Natural killer cell (primary cell): ENCODE measurements at regions not wholly inside any gene's neighbourhood (a gene's known extent, or its start where the extent isn't known, plus 50 kb on each side); places are given as distances from the start of the nearest gene placed in this dataset.
A peak's percentile ranks its signal among the peaks of the same experiment; 100 is the strongest.

Experiments used
- ATAC-seq, 3 donors: fragments of 150-1000 bp in 2 of 3; fragments of 200-7000 bp in 1 of 3; cut with Tn5 transposase; 1 replicate in 1 of 3; 2 replicates in 2 of 3; pipeline ENCODE4 v1.10.0; 2021; ENCODE audit warnings: mild to moderate bottlenecking in 2 of 3, moderate library complexity in 2 of 3
- DNase-seq, 2 donors: peaks; one replicate each; pipeline versions ENCODE4 v3.0.0 to v3.0.0-alpha.2; 2013 to 2021; ENCODE audit warnings: mixed read lengths in 1 of 2
- H3K27ac ChIP-seq: one replicate; pipeline ENCODE4 v1.5.1; 2013; ENCODE audit warnings: mild to moderate bottlenecking, low read length
- H3K27me3 ChIP-seq: one replicate; pipeline ENCODE4 v1.6.1; 2013; ENCODE audit warnings: low read length; ENCODE audit not compliant: control insufficient read depth, insufficient read depth
- H3K36me3 ChIP-seq: one replicate; pipeline ENCODE4 v1.6.1; 2013; ENCODE audit warnings: low read length; ENCODE audit not compliant: control insufficient read depth, insufficient read depth
- H3K4me1 ChIP-seq: one replicate; pipeline ENCODE4 v1.6.1; 2013; ENCODE audit warnings: low read length; ENCODE audit not compliant: control insufficient read depth, insufficient read depth
- H3K4me3 ChIP-seq: one replicate; pipeline ENCODE4 v1.5.1; 2013; ENCODE audit warnings: low read length
- H3K9me3 ChIP-seq: one replicate; pipeline ENCODE4 v1.6.1; 2013; ENCODE audit warnings: low read length; ENCODE audit not compliant: control insufficient read depth, insufficient read depth
- H3K27ac Mint-ChIP-seq, 2 donors: one replicate each; pipeline ENCODE4 v1.8.0; 2022; ENCODE audit warnings: mild to moderate bottlenecking in 2 of 2, mixed read lengths in 2 of 2, moderate library complexity in 1 of 2
- H3K27me3 Mint-ChIP-seq, 2 donors: one replicate each; pipeline ENCODE4 v1.8.0; 2022; ENCODE audit warnings: low read depth in 2 of 2, mixed read lengths in 2 of 2
- H3K36me3 Mint-ChIP-seq: one replicate; pipeline ENCODE4 v1.8.0; 2022; ENCODE audit warnings: mixed read lengths
- H3K4me1 Mint-ChIP-seq, 2 donors: one replicate each; pipeline ENCODE4 v1.8.0; 2022; ENCODE audit warnings: mixed read lengths in 2 of 2
- H3K4me3 Mint-ChIP-seq: one replicate; pipeline ENCODE4 v1.8.0; 2022; ENCODE audit warnings: mild to moderate bottlenecking, moderate library complexity, mixed read lengths
- H3K9me3 Mint-ChIP-seq, 2 donors: one replicate each; pipeline ENCODE4 v1.8.0; 2022; ENCODE audit warnings: mixed read lengths in 2 of 2
- WGBS: methylation state at CpG from one replicate; pipeline ENCODE4 v1.1.7; 2013; ENCODE audit warnings: missing lambda C conversion rate; ENCODE audit not compliant: insufficient coverage; 5-methylcytosine and 5-hydroxymethylcytosine counted together
- intact Hi-C: fragments of 100-400 bp; cut with micrococcal nuclease; formaldehyde crosslinking; loops from one replicate; pipeline ENCODE4 v1.14.2; 2022
- TF ChIP-seq, protein P1 (sequence below): fragments of 200-600 bp; IDR thresholded peaks from one replicate; pipeline ENCODE4 v1.8.0; 2022; ENCODE audit warnings: antibody characterized with exemption

DNA sequence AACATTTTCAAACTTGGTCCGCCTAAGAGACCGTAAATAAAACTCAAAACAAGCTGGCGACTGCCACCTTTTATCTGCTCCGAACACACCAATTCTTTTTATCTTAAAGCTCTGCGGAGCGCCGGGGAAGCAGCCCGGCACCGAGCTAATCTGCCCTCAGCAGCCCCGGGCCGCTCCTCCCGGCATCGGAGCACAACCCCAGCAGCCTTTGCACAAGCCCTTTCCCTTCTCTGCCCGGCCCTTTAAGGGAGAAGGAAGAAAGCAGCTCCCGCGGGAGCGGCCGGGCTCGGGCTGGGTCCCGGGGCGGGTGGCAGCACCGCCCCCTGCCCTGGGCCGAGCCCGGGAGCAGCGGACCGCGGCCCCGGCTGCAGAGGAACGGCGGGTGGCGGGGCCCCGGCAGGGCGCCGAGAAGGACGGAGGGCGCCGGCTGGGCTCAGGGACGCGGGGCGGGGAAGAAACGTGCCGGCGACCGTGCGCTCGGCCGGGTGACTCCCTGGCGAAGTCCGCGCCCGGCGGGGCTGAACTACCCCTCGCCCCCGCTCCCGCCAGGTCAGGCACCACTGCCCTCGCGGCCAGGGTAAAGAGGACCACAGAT lies 133.6 kb upstream of the C11orf58 start:
- H3K36me3 ChIP-seq: no peaks in the 10 kb centered on the region
- Mint-ChIP-seq H3K9me3 (no peaks in the 10 kb centered on the region), H3K27me3 (peaks cover 36 to 40% of the 10 kb centered on the region in 2 donors), H3K4me3 (peak overlapping the region; percentile 63), H3K4me1 (peaks cover 10 to 18% of the 10 kb centered on the region in 2 donors), H3K27ac (no peak overlapping the region), H3K36me3 (peaks cover 7% of the 10 kb centered on the region)
- TF ChIP-seq, protein P1, sequence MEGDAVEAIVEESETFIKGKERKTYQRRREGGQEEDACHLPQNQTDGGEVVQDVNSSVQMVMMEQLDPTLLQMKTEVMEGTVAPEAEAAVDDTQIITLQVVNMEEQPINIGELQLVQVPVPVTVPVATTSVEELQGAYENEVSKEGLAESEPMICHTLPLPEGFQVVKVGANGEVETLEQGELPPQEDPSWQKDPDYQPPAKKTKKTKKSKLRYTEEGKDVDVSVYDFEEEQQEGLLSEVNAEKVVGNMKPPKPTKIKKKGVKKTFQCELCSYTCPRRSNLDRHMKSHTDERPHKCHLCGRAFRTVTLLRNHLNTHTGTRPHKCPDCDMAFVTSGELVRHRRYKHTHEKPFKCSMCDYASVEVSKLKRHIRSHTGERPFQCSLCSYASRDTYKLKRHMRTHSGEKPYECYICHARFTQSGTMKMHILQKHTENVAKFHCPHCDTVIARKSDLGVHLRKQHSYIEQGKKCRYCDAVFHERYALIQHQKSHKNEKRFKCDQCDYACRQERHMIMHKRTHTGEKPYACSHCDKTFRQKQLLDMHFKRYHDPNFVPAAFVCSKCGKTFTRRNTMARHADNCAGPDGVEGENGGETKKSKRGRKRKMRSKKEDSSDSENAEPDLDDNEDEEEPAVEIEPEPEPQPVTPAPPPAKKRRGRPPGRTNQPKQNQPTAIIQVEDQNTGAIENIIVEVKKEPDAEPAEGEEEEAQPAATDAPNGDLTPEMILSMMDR: no peak
- H3K4me1 ChIP-seq: peaks cover 40% of the 10 kb centered on the region
- no peak overlapping the region for H3K4me3 ChIP-seq
- ATAC-seq: peak in 1 of 3 donors; percentile 23
- no peak overlapping the region for H3K27ac ChIP-seq
- intact Hi-C loops: loop anchor here (5.0 kb wide), 2 partner anchors 783 to 958 kb away; no protein-coding TSS in a partner anchor
- H3K27me3 ChIP-seq: peaks cover 69% of the 10 kb centered on the region
- H3K9me3 ChIP-seq: no peaks in the 10 kb centered on the region
- peak in 1 of 2 donors; percentile 28 for DNase-seq
- 1% methylated on average over 57 of the region's 57 CpGs for WGBS

GRCh38 chr11:16603890-16604793 lies 134.3 kb upstream of the C11orf58 start:
- Histone ChIP-seq H3K9me3 (no peaks in the 10 kb centered on the region), H3K4me1 (peaks cover 40% of the 10 kb centered on the region), H3K27me3 (peaks cover 65% of the 10 kb centered on the region), H3K27ac (no peak overlapping the region), H3K4me3 (no peak overlapping the region), H3K36me3 (no peaks in the 10 kb centered on the region)
- DNase-seq (no peak), ATAC-seq (no peak)
- Mint-ChIP-seq H3K9me3 (no peaks in the 10 kb centered on the region), H3K36me3 (peaks cover 7% of the 10 kb centered on the region), H3K27me3 (peaks cover 36 to 40% of the 10 kb centered on the region in 2 donors), H3K4me3 (peak overlapping the region; percentile 63), H3K4me1 (peaks cover 10 to 18% of the 10 kb centered on the region in 2 donors), H3K27ac (no peak overlapping the region)
- TF ChIP-seq, protein P1: no peak
- WGBS: 18% methylated on average over 53 of the region's 53 CpGs
- intact Hi-C loops: no loop called here

DNA sequence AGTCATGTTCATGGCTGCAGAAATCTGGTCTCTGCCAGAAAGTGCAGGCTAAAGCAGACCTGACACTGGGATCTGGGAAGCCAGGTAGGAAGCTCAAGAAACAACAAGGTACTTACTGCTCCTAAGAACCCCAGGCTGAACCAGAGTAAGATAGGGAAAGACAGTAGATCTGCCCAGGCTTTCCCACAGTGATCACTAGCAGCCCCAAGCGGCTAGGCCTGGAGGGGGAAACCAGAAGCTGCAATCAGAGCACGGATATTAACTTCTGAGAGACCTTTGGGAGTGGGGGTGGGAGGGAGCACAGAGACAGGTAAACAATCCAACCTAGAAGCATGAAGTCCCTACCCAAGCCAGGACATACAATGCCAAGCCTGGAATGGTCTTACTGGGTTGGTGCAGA lies 135.2 kb upstream of the C11orf58 start:
- Mint-ChIP-seq H3K9me3 (no peaks in the 10 kb centered on the region), H3K4me1 (peaks cover 10 to 18% of the 10 kb centered on the region in 2 donors), H3K4me3 (peak overlapping the region; percentile 35), H3K27ac (no peak overlapping the region), H3K27me3 (peaks cover 38 to 48% of the 10 kb centered on the region in 2 donors), H3K36me3 (peaks cover 7% of the 10 kb centered on the region)
- no peak for DNase-seq
- Histone ChIP-seq H3K9me3 (no peaks in the 10 kb centered on the region), H3K27me3 (peaks cover 61% of the 10 kb centered on the region), H3K36me3 (no peaks in the 10 kb centered on the region), H3K4me1 (peaks cover 40% of the 10 kb centered on the region), H3K4me3 (no peak overlapping the region), H3K27ac (no peak overlapping the region)
- no peak for ATAC-seq
- intact Hi-C loops: no loop called here
- TF ChIP-seq, protein P1: no peak
- WGBS: 82% methylated on average over 2 of the region's 2 CpGs
